ENCODE measurements at regions not wholly inside any gene's neighbourhood (a gene's known extent, or its start where the extent isn't known, plus 50 kb on each side); places are given as distances from the start of the nearest gene placed in this dataset.

DNA sequence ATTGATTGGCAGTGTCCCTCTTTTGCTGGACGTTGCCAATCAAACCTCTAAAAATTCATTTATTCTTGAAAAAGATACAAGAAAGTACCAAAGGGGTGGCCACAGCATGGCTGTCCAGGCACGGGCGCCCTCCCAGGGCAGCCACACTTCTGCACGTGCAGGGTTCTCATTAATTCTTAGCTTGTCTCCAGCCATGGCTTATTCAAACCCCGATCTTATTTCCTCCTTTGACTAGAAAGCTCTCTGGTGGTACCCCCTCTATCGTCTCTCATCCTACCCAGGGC lies 123.9 kb downstream of the CTTN start:
- Mint-ChIP-seq H3K4me3 (no peak overlapping the region), H3K27ac (no peak overlapping the region; a peak in 2 of 7 replicates), H3K9me3 (no peaks in the 10 kb centered on the region), H3K4me1 (peaks cover 55 to 62% of the 10 kb centered on the region in 2 experiments), H3K36me3 (ENCODE audit: insufficient read depth in 1 of 3, low read depth in 3 of 3) (no peaks in the 10 kb centered on the region), H3K27me3 (ENCODE audit: low read depth) (no peaks in the 10 kb centered on the region)
- no peak overlapping the region for H2BK20ac ChIP-seq (ENCODE audit: low read depth, low read length, poor library complexity, severe bottlenecking)
- H4K91ac ChIP-seq (ENCODE audit: insufficient read length, low read depth, low read length): no peak overlapping the region
- no peak overlapping the region for H4K5ac ChIP-seq (ENCODE audit: insufficient read length, low read depth, low read length)
- WGBS (ENCODE audit: extremely low coverage, insufficient read length, low lambda C conversion rate): no CpG with 5 or more reads among the region's 6 CpGs
- no peak overlapping the region for H3K23ac ChIP-seq (ENCODE audit: insufficient read length, low read depth, low read length)
- H4K8ac ChIP-seq (replicated peaks; ENCODE audit: insufficient read length, low read depth, low read length): no peak overlapping the region
- H3K9ac ChIP-seq (ENCODE audit: extremely low read depth, insufficient read length, low read length): no peak overlapping the region
- no peak overlapping the region for H2BK15ac ChIP-seq (ENCODE audit: low read depth, low read length)
- no peak overlapping the region for H3K18ac ChIP-seq (ENCODE audit: insufficient read length, low read depth, low read length)
- no peaks in the 10 kb centered on the region for H3K79me2 ChIP-seq (ENCODE audit: insufficient read depth, low read length)
- no peak overlapping the region for H2AFZ ChIP-seq (ENCODE audit: low read length)
- TF ChIP-seq, protein P1, sequence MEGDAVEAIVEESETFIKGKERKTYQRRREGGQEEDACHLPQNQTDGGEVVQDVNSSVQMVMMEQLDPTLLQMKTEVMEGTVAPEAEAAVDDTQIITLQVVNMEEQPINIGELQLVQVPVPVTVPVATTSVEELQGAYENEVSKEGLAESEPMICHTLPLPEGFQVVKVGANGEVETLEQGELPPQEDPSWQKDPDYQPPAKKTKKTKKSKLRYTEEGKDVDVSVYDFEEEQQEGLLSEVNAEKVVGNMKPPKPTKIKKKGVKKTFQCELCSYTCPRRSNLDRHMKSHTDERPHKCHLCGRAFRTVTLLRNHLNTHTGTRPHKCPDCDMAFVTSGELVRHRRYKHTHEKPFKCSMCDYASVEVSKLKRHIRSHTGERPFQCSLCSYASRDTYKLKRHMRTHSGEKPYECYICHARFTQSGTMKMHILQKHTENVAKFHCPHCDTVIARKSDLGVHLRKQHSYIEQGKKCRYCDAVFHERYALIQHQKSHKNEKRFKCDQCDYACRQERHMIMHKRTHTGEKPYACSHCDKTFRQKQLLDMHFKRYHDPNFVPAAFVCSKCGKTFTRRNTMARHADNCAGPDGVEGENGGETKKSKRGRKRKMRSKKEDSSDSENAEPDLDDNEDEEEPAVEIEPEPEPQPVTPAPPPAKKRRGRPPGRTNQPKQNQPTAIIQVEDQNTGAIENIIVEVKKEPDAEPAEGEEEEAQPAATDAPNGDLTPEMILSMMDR (conservative IDR thresholded peaks at IDR 0.05): no peak
- no peak overlapping the region for H2BK12ac ChIP-seq (ENCODE audit: insufficient read length, low read depth, low read length)
- no peaks in the 10 kb centered on the region for H4K20me1 ChIP-seq (ENCODE audit: control insufficient read depth, insufficient read depth, insufficient read length)
- no peak overlapping the region for H2BK5ac ChIP-seq (ENCODE audit: insufficient read length, low read length)
- H2AK5ac ChIP-seq (ENCODE audit: insufficient read length, low read length): no peak overlapping the region
- no peak overlapping the region for H2BK120ac ChIP-seq (ENCODE audit: low read depth, low read length, poor library complexity, severe bottlenecking)
- H3K27ac ChIP-seq (ENCODE audit: insufficient read length, low read depth, low read length): no peak overlapping the region
- no peak overlapping the region for H3K4ac ChIP-seq (ENCODE audit: low read depth, low read length)
- no peaks in the 10 kb centered on the region for H3K79me1 ChIP-seq (ENCODE audit: insufficient read depth, low read depth, low read length, poor library complexity, severe bottlenecking)
- H3K56ac ChIP-seq (ENCODE audit: insufficient read length, low read depth, low read length): no peak overlapping the region
- no peak for DNase-seq
- H3K27me3 ChIP-seq (ENCODE audit: insufficient read depth, low read length): no peaks in the 10 kb centered on the region
- H3K9me3 ChIP-seq (ENCODE audit: control insufficient read depth, low read depth, low read length): no peaks in the 10 kb centered on the region
- H3K23me2 ChIP-seq (ENCODE audit: insufficient read length, low read depth, low read length, poor library complexity, severe bottlenecking): no peaks in the 10 kb centered on the region
- H3K4me2 ChIP-seq (ENCODE audit: insufficient read depth, insufficient read length, low read length): no peak overlapping the region
- H3T11ph ChIP-seq (ENCODE audit: low read length): no peak overlapping the region
- no peak overlapping the region for H3K14ac ChIP-seq (ENCODE audit: insufficient read depth, low read length)
- peaks cover 11% of the 10 kb centered on the region; the same call in 1 of the 2 replicates for H3K4me1 ChIP-seq (ENCODE audit: insufficient read depth, low read length)
